T-cell (primary cell): ENCODE measurements at regions not wholly inside any gene's neighbourhood (a gene's known extent, or its start where the extent isn't known, plus 50 kb on each side); places are given as distances from the start of the nearest gene placed in this dataset.

ENCODE experiments used
- ATAC-seq, 4 experiments: fragments of 200-7000 bp in 3 of 4; fragments of 150-1000 bp in 1 of 4; cut with Tn5 transposase; replicated peaks in 1 of 4; 1 replicate in 3 of 4; 2 replicates in 1 of 4; pipeline ENCODE4 v1.10.0; 2021; ENCODE audit warnings: moderate library complexity in 3 of 4, mild to moderate bottlenecking in 2 of 4, moderate number of reproducible peaks in 1 of 4
- CTCF ChIA-PET, 2 donors: fragments of 300-600 bp; sonication (Branson Sonifier 250); formaldehyde crosslinking; loops; one replicate each; lab custom pipeline; 2022; ENCODE audit warnings: antibody characterized with exemption in 2 of 2; lab: Charles Lee
- POLR2A ChIA-PET, 2 donors: fragments of 300-600 bp; sonication (Branson Sonifier 250); formaldehyde crosslinking; loops; one replicate each; lab custom pipeline; 2022; ENCODE audit warnings: antibody characterized with exemption in 2 of 2; lab: Charles Lee
- DNase-seq, 35 experiments: peaks; one replicate each; pipeline versions ENCODE4 v3.0.0 to v3.0.0-alpha.2; 2013 to 2023
- H3K27ac ChIP-seq: one replicate; pipeline ENCODE4 v1.5.1; 2013; ENCODE audit warnings: low read length
- H3K27me3 ChIP-seq, 2 experiments: replicated peaks in 1 of 2; 1 replicate in 1 of 2; 2 replicates in 1 of 2; pipeline versions ENCODE4 v1.6.1 to v1.7.0; 2013; ENCODE audit warnings: low read length in 1 of 2, mixed read lengths in 1 of 2; ENCODE audit not compliant: control insufficient read depth in 2 of 2, insufficient read depth in 2 of 2; ENCODE audit errors: extremely low read depth in 1 of 2
- H3K36me3 ChIP-seq, 2 donors: 1 replicate in 1 of 2; 2 replicates in 1 of 2; pipeline versions ENCODE4 v1.6.1 to v1.7.0; 2013; ENCODE audit warnings: low read length in 1 of 2; ENCODE audit not compliant: control insufficient read depth in 2 of 2, insufficient read depth in 1 of 2; ENCODE audit errors: extremely low read depth in 1 of 2
- H3K4me1 ChIP-seq, 2 experiments: 1 replicate in 1 of 2; 2 replicates in 1 of 2; pipeline versions ENCODE4 v1.6.1 to v1.7.0; 2013; ENCODE audit warnings: low read length in 2 of 2, mixed read lengths in 1 of 2; ENCODE audit not compliant: insufficient read depth in 2 of 2, control insufficient read depth in 1 of 2; ENCODE audit errors: extremely low read depth in 1 of 2
- H3K4me3 ChIP-seq, 2 donors: 1 replicate in 1 of 2; 2 replicates in 1 of 2; pipeline versions ENCODE4 v1.5.1 to v1.7.0; 2013; ENCODE audit warnings: mild to moderate bottlenecking in 2 of 2, low read length in 1 of 2, moderate library complexity in 1 of 2; ENCODE audit not compliant: control insufficient read depth in 1 of 2; ENCODE audit errors: extremely low read depth in 1 of 2
- H3K9me3 ChIP-seq: 2 replicates; pipeline ENCODE4 v1.7.0; 2013
- H3K27ac Mint-ChIP-seq, 2 donors: one replicate each; pipeline ENCODE4 v1.8.0; 2020 to 2021; ENCODE audit warnings: mild to moderate bottlenecking in 2 of 2, mixed read lengths in 2 of 2
- H3K27me3 Mint-ChIP-seq, 2 donors: one replicate each; pipeline ENCODE4 v1.8.0; 2021 to 2022; ENCODE audit warnings: mixed read lengths in 2 of 2
- H3K36me3 Mint-ChIP-seq: one replicate; pipeline ENCODE4 v1.8.0; 2021; ENCODE audit warnings: mixed read lengths
- H3K4me1 Mint-ChIP-seq, 3 donors: one replicate each; pipeline ENCODE4 v1.8.0; 2020 to 2022; ENCODE audit warnings: mixed read lengths in 3 of 3, mild to moderate bottlenecking in 1 of 3
- H3K4me3 Mint-ChIP-seq, 3 donors: one replicate each; pipeline ENCODE4 v1.8.0; 2020 to 2022; ENCODE audit warnings: mild to moderate bottlenecking in 3 of 3, mixed read lengths in 3 of 3, moderate library complexity in 3 of 3
- H3K9me3 Mint-ChIP-seq, 3 donors: one replicate each; pipeline ENCODE4 v1.8.0; 2020 to 2022; ENCODE audit warnings: mixed read lengths in 3 of 3
- WGBS: methylation state at CpG from one replicate; pipeline ENCODE4 v1.1.5; 2013; ENCODE audit warnings: missing lambda C conversion rate; ENCODE audit not compliant: insufficient coverage; 5-methylcytosine and 5-hydroxymethylcytosine counted together

DNA sequence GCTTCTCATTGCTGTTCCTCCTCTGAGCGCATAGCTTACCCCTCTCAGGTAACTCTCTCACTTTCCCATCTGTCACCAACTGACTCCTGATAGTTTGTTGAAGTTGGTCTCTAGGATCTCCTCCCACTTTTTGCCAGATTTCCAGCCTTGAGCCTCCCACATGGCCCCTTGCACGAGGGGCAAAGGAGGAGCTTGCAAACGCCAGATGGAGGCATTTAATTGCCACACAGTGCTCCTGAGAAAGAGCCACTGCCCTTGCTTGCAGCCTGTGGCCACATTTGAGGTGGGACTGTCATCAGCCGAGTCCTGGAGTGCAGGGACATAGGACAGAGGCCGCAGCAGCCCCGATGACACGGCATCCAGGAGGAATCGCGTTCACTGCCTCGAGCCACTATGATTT, 348.7 kb downstream of the SMOC2 start:
- Mint-ChIP-seq H3K36me3 (no peaks in the 10 kb centered on the region), H3K27me3 (peaks cover 0 to 3% of the 10 kb centered on the region in 2 donors), H3K9me3 (no peaks in the 10 kb centered on the region), H3K27ac (no peak overlapping the region), H3K4me1 (no peaks in the 10 kb centered on the region), H3K4me3 (no peak overlapping the region)
- no peaks in the 10 kb centered on the region for H3K9me3 ChIP-seq
- no peaks in the 10 kb centered on the region for H3K36me3 ChIP-seq
- ATAC-seq = no peak
- ChIA-PET CTCF (no interaction called here), POLR2A (no interaction called here)
- 72% methylated on average over 8 of the region's 10 CpGs for WGBS
- H3K4me3 ChIP-seq = no peak overlapping the region
- no peaks in the 10 kb centered on the region for H3K4me1 ChIP-seq
- H3K27me3 ChIP-seq = peaks cover 0 to 11% of the 10 kb centered on the region in 2 experiments
- H3K27ac ChIP-seq = no peak overlapping the region
- DNase-seq = no peak

DNA sequence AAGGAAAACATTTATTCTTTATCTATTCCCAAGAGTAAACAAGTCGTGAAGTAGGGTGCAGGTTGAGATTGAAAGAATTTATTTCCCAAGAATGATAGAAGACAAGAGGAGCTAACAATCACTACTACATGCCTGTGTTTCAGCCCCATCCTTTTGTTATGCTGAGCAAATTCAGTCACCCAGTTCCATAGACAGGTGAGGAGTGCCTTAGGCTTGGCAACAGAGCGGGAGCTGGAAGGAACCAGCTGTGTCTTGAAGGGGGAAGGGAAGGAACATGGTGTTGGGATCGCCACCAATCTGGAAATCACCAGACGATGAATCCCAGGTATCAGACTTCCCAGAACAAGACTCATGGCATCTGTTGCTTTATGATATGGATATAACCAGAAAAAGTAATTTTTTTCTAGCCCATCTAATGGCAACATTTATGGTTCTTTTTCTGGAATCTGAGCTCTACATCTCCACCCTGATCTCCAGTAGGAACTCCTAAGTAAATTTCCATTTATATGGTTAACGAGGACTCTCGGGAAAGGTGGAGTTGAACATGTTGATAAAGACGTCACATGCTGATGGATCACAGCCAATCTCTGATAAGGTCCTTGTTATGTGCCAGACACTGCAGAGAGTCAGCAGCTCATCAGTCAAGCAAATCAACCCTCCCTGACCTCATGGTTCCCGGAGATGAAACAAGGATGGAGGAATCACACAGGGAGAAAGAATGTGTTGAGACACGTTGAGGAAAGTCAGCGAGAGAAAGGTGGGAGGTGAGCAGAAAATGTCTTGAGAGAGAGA, 344.9 kb downstream of the SMOC2 start:
- Histone ChIP-seq H3K36me3 (no peaks in the 10 kb centered on the region), H3K4me3 (no peak overlapping the region), H3K27ac (no peak overlapping the region), H3K27me3 (peaks cover 0 to 17% of the 10 kb centered on the region in 2 experiments), H3K9me3 (no peaks in the 10 kb centered on the region), H3K4me1 (no peaks in the 10 kb centered on the region)
- Mint-ChIP-seq H3K36me3 (no peaks in the 10 kb centered on the region), H3K4me1 (no peaks in the 10 kb centered on the region), H3K27ac (no peak overlapping the region), H3K9me3 (no peaks in the 10 kb centered on the region), H3K4me3 (no peak overlapping the region), H3K27me3 (peaks cover 0 to 3% of the 10 kb centered on the region in 2 donors)
- DNase-seq (no peak), ATAC-seq (no peak)
- ChIA-PET POLR2A (no interaction called here), CTCF (no interaction called here)
- 50% methylated on average over 2 of the region's 10 CpGs for WGBS

- peaks cover 0 to 5% (median 0%) of the 10 kb centered on the region in 3 donors for H3K9me3 Mint-ChIP-seq
- H3K27me3 Mint-ChIP-seq = no peaks in the 10 kb centered on the region
- ATAC-seq (no peak), DNase-seq (no peak)
- Histone ChIP-seq H3K4me1 (no peaks in the 10 kb centered on the region), H3K4me3 (no peak overlapping the region), H3K36me3 (no peaks in the 10 kb centered on the region), H3K27me3 (peaks cover 0 to 15% of the 10 kb centered on the region in 2 experiments), H3K27ac (no peak overlapping the region), H3K9me3 (no peaks in the 10 kb centered on the region)
- ChIA-PET CTCF (no interaction called here), POLR2A (no interaction called here)
- no peak overlapping the region for H3K4me3 Mint-ChIP-seq
- H3K36me3 Mint-ChIP-seq = no peaks in the 10 kb centered on the region
- H3K27ac Mint-ChIP-seq = no peak overlapping the region
- WGBS = 77% methylated on average over 11 of the region's 14 CpGs
- H3K4me1 Mint-ChIP-seq = no peaks in the 10 kb centered on the region
Measured at GRCh38 chr6:168784426-168784825, 343.4 kb downstream of the SMOC2 start.

- ATAC-seq = no peak
Measured at GRCh38 chr6:168783720-168784119, 342.7 kb downstream of the SMOC2 start.

GRCh38 chr6:168782187-168782751, 341.3 kb downstream of the SMOC2 start:
- DNase-seq (no peak), ATAC-seq (no peak)
- Histone ChIP-seq H3K9me3 (no peaks in the 10 kb centered on the region), H3K36me3 (no peaks in the 10 kb centered on the region), H3K27ac (no peak overlapping the region), H3K27me3 (peaks cover 0 to 18% of the 10 kb centered on the region in 2 experiments), H3K4me3 (no peak overlapping the region), H3K4me1 (no peaks in the 10 kb centered on the region)
- peaks cover 0 to 5% (median 0%) of the 10 kb centered on the region in 3 donors for H3K9me3 Mint-ChIP-seq
- H3K36me3 Mint-ChIP-seq = no peaks in the 10 kb centered on the region
- POLR2A ChIA-PET = no interaction called here
- WGBS = 81% methylated on average over 16 of the region's 18 CpGs
- H3K27me3 Mint-ChIP-seq = peaks cover 8 to 9% of the 10 kb centered on the region in 2 donors
- H3K27ac Mint-ChIP-seq = no peak overlapping the region
- CTCF ChIA-PET = no interaction called here
- H3K4me1 Mint-ChIP-seq = no peaks in the 10 kb centered on the region
- no peak overlapping the region for H3K4me3 Mint-ChIP-seq

More at GRCh38 chr6:168783720-168784119, 342.7 kb downstream of the SMOC2 start:
- Histone ChIP-seq H3K27ac (no peak overlapping the region), H3K36me3 (no peaks in the 10 kb centered on the region), H3K27me3 (peaks cover 0 to 11% of the 10 kb centered on the region in 2 experiments), H3K4me3 (no peak overlapping the region), H3K9me3 (no peaks in the 10 kb centered on the region), H3K4me1 (no peaks in the 10 kb centered on the region)
- Mint-ChIP-seq H3K4me1 (no peaks in the 10 kb centered on the region), H3K9me3 (peaks cover 0 to 5% (median 0%) of the 10 kb centered on the region in 3 donors), H3K27me3 (peaks cover 0 to 2% of the 10 kb centered on the region in 2 donors), H3K36me3 (no peaks in the 10 kb centered on the region), H3K4me3 (no peak overlapping the region), H3K27ac (no peak overlapping the region)
- 92% methylated on average over 9 of the region's 11 CpGs for WGBS
- CTCF ChIA-PET = no interaction called here
- no peak for DNase-seq
- POLR2A ChIA-PET = no interaction called here

GRCh38 chr6:168778201-168778600, 337.2 kb downstream of the SMOC2 start:
- ChIA-PET POLR2A (no interaction called here), CTCF (no interaction called here)
- ATAC-seq (no peak), DNase-seq (no peak)
- Histone ChIP-seq H3K27ac (no peak overlapping the region), H3K9me3 (no peaks in the 10 kb centered on the region), H3K4me1 (no peaks in the 10 kb centered on the region), H3K27me3 (peaks cover 0 to 16% of the 10 kb centered on the region in 2 experiments), H3K36me3 (no peaks in the 10 kb centered on the region), H3K4me3 (no peak overlapping the region)
- Mint-ChIP-seq H3K4me1 (no peaks in the 10 kb centered on the region), H3K27me3 (peaks cover 8 to 9% of the 10 kb centered on the region in 2 donors), H3K36me3 (no peaks in the 10 kb centered on the region), H3K9me3 (peaks cover 17 to 30% (median 21%) of the 10 kb centered on the region in 3 donors), H3K4me3 (no peak overlapping the region), H3K27ac (no peak overlapping the region)
- 95% methylated on average over 6 of the region's 7 CpGs for whole genome bisulfite sequencing
